GM12878 (cell line): ENCODE measurements at regions not wholly inside any gene's neighbourhood (a gene's known extent, or its start where the extent isn't known, plus 50 kb on each side); places are given as distances from the start of the nearest gene placed in this dataset.

ENCODE experiments used
- ATAC-seq: fragments of 200-7000 bp; cut with Tn5 transposase; 3 replicates; pipeline ENCODE4 v1.9.1; 2020; ENCODE audit warnings: mild to moderate bottlenecking, moderate library complexity
- BruUV-seq: library from RNA; stranded (reverse); fragments of 400-500 nt; replicated peaks from 2 replicates; lab custom pipeline; 2021; lab: Mats Ljungman, UMichigan
- CTCF ChIA-PET: fragments of 300-600 bp; sonication (Branson Sonifier 250); formaldehyde crosslinking; extraction: SDS; loops from one replicate; lab custom pipeline; 2021; ENCODE audit warnings: inconsistent platforms; lab: Yijun Ruan, JAX
- POLR2A ChIA-PET: fragments of 350-600 bp; formaldehyde crosslinking; extraction: SDS; loops from one replicate; lab custom pipeline; 2021; ENCODE audit warnings: inconsistent platforms; lab: Charles Lee
- RAD21 ChIA-PET: fragments of 300-600 bp; sonication (Branson Sonifier 250); formaldehyde crosslinking; loops from one replicate; lab custom pipeline; 2023; ENCODE audit warnings: antibody characterized with exemption; ENCODE audit not compliant: unreplicated experiment; lab: Charles Lee
- SMC1A ChIA-PET: fragments of 300-600 bp; sonication (Branson Sonifier 250); formaldehyde crosslinking; loops from one replicate; lab custom pipeline; 2023; ENCODE audit not compliant: unreplicated experiment, uncharacterized antibody; lab: Charles Lee
- DNase-seq: peaks from one replicate; pipeline ENCODE4 v3.0.0-alpha.2; 2011; ENCODE audit warnings: low read depth, low spot score
- FAIRE-seq: peaks from 3 replicates; lab custom pipeline; 2011; peaks lifted over from hg19 to GRCh38; lab: Jason Lieb, UNC
- H2AFZ ChIP-seq: 2 replicates; pipeline ENCODE4 v1.6.0; 2011; ENCODE audit warnings: low read depth, low read length, control low read depth; ENCODE audit not compliant: control insufficient read depth
- H3K27ac ChIP-seq: 2 replicates; pipeline ENCODE4 v1.5.1; 2011; ENCODE audit warnings: control low read depth; ENCODE audit not compliant: control insufficient read depth, insufficient read depth
- H3K27me3 ChIP-seq, 2 experiments: replicated peaks in 1 of 2; 2 replicates each; pipeline versions ENCODE4 v1.6.0 to v1.6.1; 2011; ENCODE audit warnings: low read length in 1 of 2; ENCODE audit not compliant: control insufficient read depth in 2 of 2, insufficient read depth in 2 of 2
- H3K36me3 ChIP-seq, 2 experiments: 2 replicates each; pipeline ENCODE4 v1.5.1; 2011; ENCODE audit warnings: low read length in 1 of 2; ENCODE audit not compliant: control insufficient read depth in 2 of 2, insufficient read depth in 2 of 2
- H3K4me1 ChIP-seq: 2 replicates; pipeline ENCODE4 v1.6.1; 2011; ENCODE audit warnings: mild to moderate bottlenecking, low read length, moderate library complexity, mixed read lengths; ENCODE audit not compliant: control insufficient read depth, insufficient read depth
- H3K4me2 ChIP-seq: 2 replicates; pipeline ENCODE4 v1.6.0; 2011; ENCODE audit warnings: control low read depth; ENCODE audit not compliant: control insufficient read depth, insufficient read depth
- H3K4me3 ChIP-seq: fragments of 200-600 bp; sonication (generic); 2 replicates; pipeline ENCODE4 v1.5.1; 2016
- H3K79me2 ChIP-seq: 2 replicates; pipeline ENCODE4 v1.6.0; 2011; ENCODE audit warnings: low read length; ENCODE audit not compliant: control insufficient read depth, insufficient read depth
- H3K9ac ChIP-seq: 2 replicates; pipeline ENCODE4 v1.8.0; 2011; ENCODE audit warnings: low read length, control low read depth, mixed read lengths; ENCODE audit not compliant: control insufficient read depth, insufficient read depth
- H3K9me3 ChIP-seq: replicated peaks from 3 replicates; pipeline ENCODE4 v1.5.1; 2011; ENCODE audit warnings: mild to moderate bottlenecking, low read length; ENCODE audit not compliant: control insufficient read depth, insufficient read depth
- H4K20me1 ChIP-seq: 2 replicates; pipeline ENCODE4 v1.6.0; 2011; ENCODE audit not compliant: control insufficient read depth, insufficient read depth
- CBX5 ChIP-seq: sonication (generic); IDR thresholded peaks from 2 replicates; pipeline ENCODE4 v1.6.1; 2016; ENCODE audit warnings: low read depth, moderate library complexity, mild to moderate bottlenecking, inconsistent platforms
- CTCF ChIP-seq, 3 experiments: IDR thresholded peaks in 2 of 3; conservative IDR thresholded peaks in 1 of 3; 2 replicates each; pipeline ENCODE4 v1.5.1; 2011; ENCODE audit warnings: low read depth in 3 of 3, low read length in 3 of 3, mild to moderate bottlenecking in 3 of 3, control low read depth in 2 of 3, moderate library complexity in 2 of 3, inconsistent platforms in 1 of 3, mixed read lengths in 1 of 3; ENCODE audit not compliant: control insufficient read depth in 2 of 3, insufficient read depth in 1 of 3; ENCODE audit errors: extremely low read depth in 1 of 3
- KDM1A ChIP-seq: fragments of 200-600 bp; sonication (generic); IDR thresholded peaks from 2 replicates; pipeline ENCODE4 v1.6.1; 2016; ENCODE audit warnings: borderline replicate concordance
- MYC ChIP-seq: IDR thresholded peaks from 2 replicates; pipeline ENCODE4 v1.6.1; 2011; ENCODE audit warnings: mild to moderate bottlenecking, low read length, moderate library complexity, inconsistent platforms; ENCODE audit not compliant: insufficient read depth, insufficient replicate concordance, insufficient read length, severe bottlenecking
- WRNIP1 ChIP-seq: IDR thresholded peaks from 2 replicates; pipeline ENCODE4 v1.6.1; 2011; ENCODE audit warnings: low read depth, low read length, improper control_type of control experiment, borderline replicate concordance
- ZBTB11 ChIP-seq: fragments of 450-650 bp; formaldehyde crosslinking; IDR thresholded peaks from 2 replicates; pipeline ENCODE4 v1.5.0; 2022; ENCODE audit warnings: mild to moderate bottlenecking, missing genetic modification characterization
- ZSCAN29 ChIP-seq: fragments of 450-650 bp; IDR thresholded peaks from 2 replicates; pipeline ENCODE4 v1.6.1; 2017; ENCODE audit warnings: mild to moderate bottlenecking, moderate library complexity
- WGBS: methylation state at CpG from one replicate; pipeline ENCODE4 v1.1.6; 2016; ENCODE audit warnings: low lambda C conversion rate; ENCODE audit not compliant: insufficient replicate concordance, insufficient coverage; ENCODE audit errors: missing lambda C conversion rate; 5-methylcytosine and 5-hydroxymethylcytosine counted together
- in situ Hi-C: fragments of 300-500 bp; cut with MboI; formaldehyde crosslinking; loops from 9 replicates; pipeline ENCODE4 v1.14.3; 2018; ENCODE audit warnings: mixed read lengths
- intact Hi-C: fragments of 100-400 bp; cut with micrococcal nuclease; formaldehyde crosslinking; loops from one replicate; pipeline ENCODE4 v1.14.2; 2022; ENCODE audit not compliant: unreplicated experiment

- Histone ChIP-seq H3K9ac (no peak overlapping the region), H3K4me1 (no peaks in the 10 kb centered on the region), H3K27ac (no peak overlapping the region), H3K36me3 (no peaks in the 10 kb centered on the region), H3K9me3 (no peaks in the 10 kb centered on the region), H3K79me2 (no peaks in the 10 kb centered on the region), H2AFZ (no peak overlapping the region), H3K4me3 (no peak overlapping the region), H4K20me1 (no peaks in the 10 kb centered on the region), H3K27me3 (no peaks in the 10 kb centered on the region; a peak in 1 of 4 replicates), H3K4me2 (no peak overlapping the region)
- intact Hi-C loops = no loop called here
- SMC1A ChIA-PET = no interaction called here
- no TSS peak for BruUV-seq
- CTCF ChIA-PET = no interaction called here
- 10% methylated on average over 2 of the region's 2 CpGs for WGBS
- FAIRE-seq (no peak), DNase-seq (no peak), ATAC-seq (no peak)
- in situ Hi-C loops = no loop called here
- RAD21 ChIA-PET = no interaction called here
- no peak for TF ChIP-seq CBX5
- no peak for TF ChIP-seq KDM1A
- no peak for TF ChIP-seq MYC
- TF ChIP-seq WRNIP1 = no peak
- TF ChIP-seq ZSCAN29 = no peak
- no peak for TF ChIP-seq CTCF (IDR thresholded peaks at IDR 0.05 in 2 of 3, conservative IDR thresholded peaks at IDR 0.05 in 1 of 3; ENCODE audit: control insufficient read depth in 2 of 3, extremely low read depth in 1 of 3, insufficient read depth in 1 of 3, low read depth in 3 of 3, low read length in 3 of 3)
- no peak for TF ChIP-seq ZBTB11
- TF ChIP-seq, all 136 proteins: peak for 0
- POLR2A ChIA-PET = no interaction called here
These were observed 247.4 kb downstream of the FBXO8 start for GRCh38 chr4:174036111-174036510.
